A673 (cell line): ENCODE measurements at regions not wholly inside any gene's neighbourhood (a gene's known extent, or its start where the extent isn't known, plus 50 kb on each side); places are given as distances from the start of the nearest gene placed in this dataset.

Experiments
- BruUV-seq: library from RNA; stranded (reverse); fragments of 400-500 nt; replicated peaks from 2 replicates; lab custom pipeline; 2021; lab: Mats Ljungman, UMichigan
- CTCF ChIA-PET: fragments of 300-600 bp; sonication (Branson Sonifier 250); formaldehyde crosslinking; loops from one replicate; lab custom pipeline; 2022; ENCODE audit warnings: antibody characterized with exemption; lab: Charles Lee
- POLR2A ChIA-PET: fragments of 300-600 bp; sonication (Branson Sonifier 250); formaldehyde crosslinking; loops from one replicate; lab custom pipeline; 2022; ENCODE audit warnings: antibody characterized with exemption; ENCODE audit not compliant: low non-redundant PET; lab: Charles Lee
- DNase-seq: peaks from one replicate; pipeline ENCODE4 v3.0.0-alpha.2; 2015; ENCODE audit warnings: low spot score
- H3K27ac ChIP-seq: fragments of 200-600 bp; sonication (generic); 2 replicates; pipeline ENCODE4 v1.5.1; 2016; ENCODE audit warnings: mixed run types, low read depth, mild to moderate bottlenecking, mixed read lengths, antibody characterized with exemption, low read length; ENCODE audit not compliant: poor library complexity, severe bottlenecking
- H3K27me3 ChIP-seq: fragments of 200-600 bp; sonication (generic); replicated peaks from 2 replicates; pipeline ENCODE4 v1.6.1; 2017; ENCODE audit warnings: mixed run types, low read depth, mild to moderate bottlenecking, mixed read lengths, antibody characterized with exemption, low read length; ENCODE audit not compliant: insufficient read depth, poor library complexity
- H3K36me3 ChIP-seq: fragments of 200-600 bp; sonication (generic); 2 replicates; pipeline ENCODE4 v1.6.1; 2016; ENCODE audit warnings: mixed run types, mild to moderate bottlenecking, mixed read lengths, antibody characterized with exemption, low read length; ENCODE audit not compliant: insufficient read depth, poor library complexity, severe bottlenecking
- H3K4me1 ChIP-seq: fragments of 200-600 bp; sonication (generic); 2 replicates; pipeline ENCODE4 v1.6.1; 2017; ENCODE audit warnings: mixed run types, mild to moderate bottlenecking, mixed read lengths, antibody characterized with exemption, low read length; ENCODE audit not compliant: insufficient read depth, poor library complexity, severe bottlenecking
- H3K4me3 ChIP-seq: fragments of 200-600 bp; sonication (generic); 2 replicates; pipeline ENCODE4 v1.5.1; 2016; ENCODE audit warnings: low read depth, mixed run types, mild to moderate bottlenecking, mixed read lengths, low read length; ENCODE audit not compliant: poor library complexity, severe bottlenecking
- H3K9me3 ChIP-seq: fragments of 200-600 bp; sonication (generic); 2 replicates; pipeline ENCODE4 v1.6.1; 2016; ENCODE audit warnings: mixed run types, low read depth, mild to moderate bottlenecking, mixed read lengths, antibody characterized with exemption, low read length; ENCODE audit not compliant: poor library complexity, severe bottlenecking
- EZH2 ChIP-seq: fragments of 200-600 bp; sonication (generic); IDR thresholded peaks from 2 replicates; pipeline ENCODE4 v1.6.1; 2017; ENCODE audit warnings: borderline replicate concordance, low read depth, mild to moderate bottlenecking, mixed read lengths, antibody characterized with exemption, low read length; ENCODE audit not compliant: poor library complexity, severe bottlenecking
- intact Hi-C: fragments of 100-400 bp; cut with micrococcal nuclease; formaldehyde crosslinking; loops from one replicate; pipeline ENCODE4 v1.10.0; 2022; ENCODE audit not compliant: unreplicated experiment
- TF ChIP-seq, protein P1 (sequence below): fragments of 300-800, 200-600 bp; sonication (generic); conservative IDR thresholded peaks from 2 replicates; pipeline ENCODE4 v1.5.1; 2017; ENCODE audit warnings: low read depth, mild to moderate bottlenecking, antibody characterized with exemption, low read length, moderate library complexity, mixed read lengths

DNA sequence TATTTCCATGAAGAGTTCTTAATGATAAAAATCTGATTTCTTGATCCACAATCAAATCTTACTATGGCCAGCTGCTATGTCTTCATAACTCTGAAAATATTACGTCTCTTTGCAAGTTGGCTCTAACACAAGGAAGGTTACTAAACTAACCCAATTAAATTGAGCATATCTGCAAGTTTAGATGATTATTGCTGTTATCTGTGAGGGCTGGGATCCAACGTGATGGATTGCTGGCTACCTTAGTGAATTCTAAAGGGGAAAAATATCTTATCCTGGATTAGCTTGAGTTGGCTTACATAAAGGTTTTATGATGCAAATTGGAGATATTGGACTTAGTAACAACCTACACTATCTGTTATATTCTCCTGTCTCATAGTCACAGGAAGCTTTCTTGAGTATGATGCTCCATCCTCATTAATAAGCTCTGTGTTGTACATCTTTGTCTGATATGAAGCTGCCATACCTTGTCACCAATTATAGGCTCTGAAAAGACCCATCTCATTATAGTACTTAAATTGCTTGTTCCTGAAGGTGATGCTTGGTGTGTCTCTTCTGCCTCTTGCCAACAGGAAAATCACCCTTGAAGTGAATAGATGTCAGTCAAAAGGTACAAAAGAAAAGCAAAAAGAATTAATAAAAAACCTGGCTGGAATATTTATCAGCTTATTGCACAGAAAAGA lies 733.0 kb upstream of the MEF2C start:
- TF ChIP-seq, protein P1, sequence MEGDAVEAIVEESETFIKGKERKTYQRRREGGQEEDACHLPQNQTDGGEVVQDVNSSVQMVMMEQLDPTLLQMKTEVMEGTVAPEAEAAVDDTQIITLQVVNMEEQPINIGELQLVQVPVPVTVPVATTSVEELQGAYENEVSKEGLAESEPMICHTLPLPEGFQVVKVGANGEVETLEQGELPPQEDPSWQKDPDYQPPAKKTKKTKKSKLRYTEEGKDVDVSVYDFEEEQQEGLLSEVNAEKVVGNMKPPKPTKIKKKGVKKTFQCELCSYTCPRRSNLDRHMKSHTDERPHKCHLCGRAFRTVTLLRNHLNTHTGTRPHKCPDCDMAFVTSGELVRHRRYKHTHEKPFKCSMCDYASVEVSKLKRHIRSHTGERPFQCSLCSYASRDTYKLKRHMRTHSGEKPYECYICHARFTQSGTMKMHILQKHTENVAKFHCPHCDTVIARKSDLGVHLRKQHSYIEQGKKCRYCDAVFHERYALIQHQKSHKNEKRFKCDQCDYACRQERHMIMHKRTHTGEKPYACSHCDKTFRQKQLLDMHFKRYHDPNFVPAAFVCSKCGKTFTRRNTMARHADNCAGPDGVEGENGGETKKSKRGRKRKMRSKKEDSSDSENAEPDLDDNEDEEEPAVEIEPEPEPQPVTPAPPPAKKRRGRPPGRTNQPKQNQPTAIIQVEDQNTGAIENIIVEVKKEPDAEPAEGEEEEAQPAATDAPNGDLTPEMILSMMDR: no peak
- no TSS peak for BruUV-seq
- no peaks in the 10 kb centered on the region for H3K36me3 ChIP-seq
- intact Hi-C loops: no loop called here
- POLR2A ChIA-PET: no interaction called here
- H3K4me1 ChIP-seq: no peaks in the 10 kb centered on the region
- no peak for DNase-seq
- no peak overlapping the region for H3K27ac ChIP-seq
- CTCF ChIA-PET: no interaction called here
- H3K27me3 ChIP-seq: no peaks in the 10 kb centered on the region
- H3K4me3 ChIP-seq: no peak overlapping the region
- H3K9me3 ChIP-seq: no peaks in the 10 kb centered on the region

DNA sequence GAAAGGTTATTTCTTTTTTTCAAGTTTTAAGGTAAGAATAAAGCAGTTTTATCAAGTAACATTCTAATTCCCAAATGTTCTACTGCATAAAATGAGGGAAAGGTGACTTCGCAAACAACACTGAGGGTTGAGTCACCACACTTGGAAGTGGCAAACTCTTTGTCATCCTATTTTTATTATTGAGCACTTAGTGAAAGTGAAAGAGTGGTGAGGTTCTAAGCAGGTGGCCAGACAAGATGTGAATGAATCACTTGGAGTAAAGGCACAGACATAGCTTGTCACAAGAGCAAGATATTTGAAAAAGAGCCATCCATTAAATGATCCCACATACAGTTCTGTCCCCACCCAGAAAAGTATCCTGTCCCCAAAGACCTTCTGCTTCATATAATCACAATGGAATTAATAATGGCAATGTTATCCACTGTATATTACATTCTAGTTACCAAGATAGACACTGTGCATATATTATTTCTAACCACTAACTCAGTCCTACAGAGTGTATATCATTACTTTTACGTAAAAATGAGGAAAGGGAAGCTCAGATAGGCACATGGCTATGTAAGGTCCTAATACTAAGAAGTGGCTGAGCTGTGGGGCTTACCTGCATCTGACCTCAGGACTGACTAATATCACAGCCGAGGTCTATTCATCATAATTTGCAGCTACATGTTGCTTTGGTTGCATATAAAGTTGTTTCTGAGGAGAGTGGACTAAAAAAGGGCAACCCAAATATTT lies 730.4 kb upstream of the MEF2C start:
- Histone ChIP-seq H3K4me1 (no peaks in the 10 kb centered on the region), H3K36me3 (no peaks in the 10 kb centered on the region), H3K27ac (no peak overlapping the region), H3K27me3 (no peaks in the 10 kb centered on the region), H3K4me3 (no peak overlapping the region), H3K9me3 (no peaks in the 10 kb centered on the region)
- CTCF ChIA-PET: no interaction called here
- no TSS peak for BruUV-seq
- POLR2A ChIA-PET: no interaction called here
- intact Hi-C loops: no loop called here
- TF ChIP-seq EZH2: no peak
- TF ChIP-seq, protein P1: no peak
- DNase-seq: no peak

DNA sequence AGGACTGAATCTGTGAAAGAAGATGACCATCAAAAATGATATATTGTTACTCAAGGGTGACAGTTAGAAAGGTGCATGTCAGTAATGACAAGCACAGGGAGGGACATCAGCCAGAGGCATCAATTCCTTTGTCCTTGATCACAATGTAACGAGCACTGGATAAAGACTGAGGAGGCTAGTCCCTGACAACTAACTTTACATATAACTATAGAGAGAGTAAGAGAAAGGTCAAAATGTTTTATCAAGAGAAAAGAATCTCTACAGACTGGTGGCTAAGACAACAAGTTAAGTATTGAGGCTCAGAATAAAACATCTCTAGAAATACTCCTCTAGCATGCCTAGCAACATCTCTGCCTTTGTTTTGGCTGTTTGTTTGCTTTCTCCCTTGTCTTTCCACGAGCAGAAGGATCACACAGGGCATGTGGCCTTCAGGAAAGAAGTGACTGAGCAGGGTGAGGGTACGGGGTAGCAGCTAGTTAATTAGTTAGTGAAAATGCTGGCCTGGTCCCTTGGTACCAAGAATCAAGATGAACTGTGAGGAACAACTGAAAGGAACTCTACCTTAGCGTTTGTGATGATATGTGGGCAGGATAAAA lies 724.1 kb upstream of the MEF2C start:
- DNase-seq: no peak
- H3K27me3 ChIP-seq: no peaks in the 10 kb centered on the region
- TF ChIP-seq EZH2: no peak
- TF ChIP-seq, protein P1: no peak
- no peak overlapping the region for H3K27ac ChIP-seq
- ChIA-PET CTCF (no interaction called here), POLR2A (no interaction called here)
- no TSS peak for BruUV-seq
- no peaks in the 10 kb centered on the region for H3K4me1 ChIP-seq
- H3K36me3 ChIP-seq: no peaks in the 10 kb centered on the region
- H3K4me3 ChIP-seq: no peak overlapping the region
- no peaks in the 10 kb centered on the region for H3K9me3 ChIP-seq
- intact Hi-C loops: no loop called here
